ENCODE measurements at regions not wholly inside any gene's neighbourhood (a gene's known extent, or its start where the extent isn't known, plus 50 kb on each side); places are given as distances from the start of the nearest gene placed in this dataset.

DNA sequence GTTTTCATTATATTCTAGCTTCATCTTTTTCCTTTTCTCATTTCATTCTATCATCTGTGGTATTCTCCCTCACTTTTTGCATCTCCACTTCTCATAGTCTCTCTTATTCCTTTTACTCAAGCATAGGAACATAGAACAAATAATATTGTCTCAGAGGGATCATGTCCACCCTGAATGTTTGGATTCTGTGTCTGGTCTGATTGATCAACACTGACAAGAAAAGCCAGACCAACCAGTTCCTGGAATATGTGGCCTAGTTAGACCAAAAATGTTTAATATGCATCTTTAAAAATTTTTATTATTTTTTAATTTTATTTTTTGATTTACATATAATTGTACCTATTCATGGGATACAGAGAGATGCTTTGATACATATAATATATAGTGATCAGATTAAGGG is 212.0 kb upstream of the ALCAM start:
- TF ChIP-seq POLR2AphosphoS5 (IDR thresholded peaks at IDR 0.05; ENCODE audit: low read depth), result no peak
- TF ChIP-seq, protein P1, sequence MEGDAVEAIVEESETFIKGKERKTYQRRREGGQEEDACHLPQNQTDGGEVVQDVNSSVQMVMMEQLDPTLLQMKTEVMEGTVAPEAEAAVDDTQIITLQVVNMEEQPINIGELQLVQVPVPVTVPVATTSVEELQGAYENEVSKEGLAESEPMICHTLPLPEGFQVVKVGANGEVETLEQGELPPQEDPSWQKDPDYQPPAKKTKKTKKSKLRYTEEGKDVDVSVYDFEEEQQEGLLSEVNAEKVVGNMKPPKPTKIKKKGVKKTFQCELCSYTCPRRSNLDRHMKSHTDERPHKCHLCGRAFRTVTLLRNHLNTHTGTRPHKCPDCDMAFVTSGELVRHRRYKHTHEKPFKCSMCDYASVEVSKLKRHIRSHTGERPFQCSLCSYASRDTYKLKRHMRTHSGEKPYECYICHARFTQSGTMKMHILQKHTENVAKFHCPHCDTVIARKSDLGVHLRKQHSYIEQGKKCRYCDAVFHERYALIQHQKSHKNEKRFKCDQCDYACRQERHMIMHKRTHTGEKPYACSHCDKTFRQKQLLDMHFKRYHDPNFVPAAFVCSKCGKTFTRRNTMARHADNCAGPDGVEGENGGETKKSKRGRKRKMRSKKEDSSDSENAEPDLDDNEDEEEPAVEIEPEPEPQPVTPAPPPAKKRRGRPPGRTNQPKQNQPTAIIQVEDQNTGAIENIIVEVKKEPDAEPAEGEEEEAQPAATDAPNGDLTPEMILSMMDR (IDR thresholded peaks at IDR 0.05; ENCODE audit: insufficient read depth, low read length), result no peak
- no peak for TF ChIP-seq REST (IDR thresholded peaks at IDR 0.05; ENCODE audit: insufficient replicate concordance, low read depth)
- no peak for TF ChIP-seq GABPA (IDR thresholded peaks at IDR 0.05; ENCODE audit: low read depth)
- TF ChIP-seq SPI1 (IDR thresholded peaks at IDR 0.05; ENCODE audit: borderline replicate concordance, low read depth), result no peak

Data from HL-60 (cell line).